ENCODE measurements at regions not wholly inside any gene's neighbourhood (a gene's known extent, or its start where the extent isn't known, plus 50 kb on each side); places are given as distances from the start of the nearest gene placed in this dataset.

- Histone ChIP-seq H3K9me3 (ENCODE audit: insufficient read depth, low read depth, low read length) (peaks cover 16% of the 10 kb centered on the region), H3K9ac (ENCODE audit: low read length) (no peak overlapping the region), H3K4me1 (ENCODE audit: control insufficient read depth in 1 of 2, insufficient read depth in 2 of 2, low read length in 2 of 2) (no peaks in the 10 kb centered on the region), H3K27ac (ENCODE audit: low read depth, low read length) (no peak overlapping the region), H3K4me2 (ENCODE audit: low read length) (no peak overlapping the region), H4K8ac (ENCODE audit: low read depth, low read length) (no peak overlapping the region), H2BK120ac (ENCODE audit: insufficient read depth, low read length, poor library complexity) (no peak overlapping the region), H3K14ac (ENCODE audit: low read length) (no peak overlapping the region), H2AK5ac (ENCODE audit: low read length) (no peak overlapping the region), H3K36me3 (ENCODE audit: control insufficient read depth in 1 of 2, insufficient read depth in 2 of 2, low read length in 2 of 2) (no peaks in the 10 kb centered on the region), H2BK12ac (ENCODE audit: low read length) (no peak overlapping the region), H3K23ac (ENCODE audit: low read length) (no peak overlapping the region), H2AFZ (ENCODE audit: insufficient read depth, low read length, poor library complexity) (no peak overlapping the region), H3K79me2 (ENCODE audit: control insufficient read depth, insufficient read depth, low read length, poor library complexity) (no peaks in the 10 kb centered on the region), H3K4ac (ENCODE audit: low read depth, low read length) (no peak overlapping the region), H4K12ac (ENCODE audit: low read depth, low read length) (no peak overlapping the region), H4K91ac (ENCODE audit: low read depth, low read length) (no peak overlapping the region), H3K4me3 (ENCODE audit: low read depth, low read length) (no peak overlapping the region), H2BK5ac (ENCODE audit: low read depth, low read length, poor library complexity) (no peak overlapping the region), H3K79me1 (ENCODE audit: low read length) (no peaks in the 10 kb centered on the region), H3K27me3 (ENCODE audit: insufficient read depth, low read length) (no peaks in the 10 kb centered on the region), H3K18ac (ENCODE audit: low read length) (no peak overlapping the region)
- WGBS (ENCODE audit: extremely low coverage, insufficient coverage, insufficient read length): no CpG with 5 or more reads among the region's 4 CpGs
- no peak for DNase-seq
Measured at GRCh38 chrX:57848857-57849256, 61.4 kb downstream of the ZXDA start.

GRCh38 chrX:57822818-57823217, 87.4 kb downstream of the ZXDA start:
- H4K12ac ChIP-seq (ENCODE audit: low read depth, low read length): no peak overlapping the region
- no peak overlapping the region for H3K4ac ChIP-seq (ENCODE audit: low read depth, low read length)
- no peaks in the 10 kb centered on the region for H3K36me3 ChIP-seq (ENCODE audit: control insufficient read depth in 1 of 2, insufficient read depth in 2 of 2, low read length in 2 of 2)
- no peak overlapping the region for H3K9ac ChIP-seq (ENCODE audit: low read length)
- H3K4me3 ChIP-seq (ENCODE audit: low read depth, low read length): no peak overlapping the region
- no peaks in the 10 kb centered on the region for H3K79me1 ChIP-seq (ENCODE audit: low read length)
- no peaks in the 10 kb centered on the region for H3K79me2 ChIP-seq (ENCODE audit: control insufficient read depth, insufficient read depth, low read length, poor library complexity)
- H2BK12ac ChIP-seq (ENCODE audit: low read length): no peak overlapping the region
- no peak overlapping the region for H2AFZ ChIP-seq (ENCODE audit: insufficient read depth, low read length, poor library complexity)
- no peak for DNase-seq
- H3K27me3 ChIP-seq (ENCODE audit: insufficient read depth, low read length): no peaks in the 10 kb centered on the region
- H2AK5ac ChIP-seq (ENCODE audit: low read length): no peak overlapping the region
- H3K23ac ChIP-seq (ENCODE audit: low read length): no peak overlapping the region
- no peak overlapping the region for H4K91ac ChIP-seq (ENCODE audit: low read depth, low read length)
- H3K4me1 ChIP-seq (ENCODE audit: control insufficient read depth in 1 of 2, insufficient read depth in 2 of 2, low read length in 2 of 2): no peaks in the 10 kb centered on the region
- H3K9me3 ChIP-seq (ENCODE audit: insufficient read depth, low read depth, low read length): no peaks in the 10 kb centered on the region
- no peak overlapping the region for H3K18ac ChIP-seq (ENCODE audit: low read length)
- whole genome bisulfite sequencing (ENCODE audit: extremely low coverage, insufficient coverage, insufficient read length): no CpG with 5 or more reads among the region's 4 CpGs
- H3K14ac ChIP-seq (ENCODE audit: low read length): no peak overlapping the region
- H2BK120ac ChIP-seq (ENCODE audit: insufficient read depth, low read length, poor library complexity): no peak overlapping the region
- H3K27ac ChIP-seq (ENCODE audit: low read depth, low read length): no peak overlapping the region
- no peak overlapping the region for H2BK5ac ChIP-seq (ENCODE audit: low read depth, low read length, poor library complexity)
- H4K8ac ChIP-seq (ENCODE audit: low read depth, low read length): no peak overlapping the region
- no peak overlapping the region for H3K4me2 ChIP-seq (ENCODE audit: low read length)

- no peak overlapping the region for H3K4me2 ChIP-seq (ENCODE audit: low read length)
- H3K4me1 ChIP-seq (ENCODE audit: control insufficient read depth in 1 of 2, insufficient read depth in 2 of 2, low read length in 2 of 2): no peaks in the 10 kb centered on the region
- H2BK12ac ChIP-seq (ENCODE audit: low read length): no peak overlapping the region
- no peak overlapping the region for H2AK5ac ChIP-seq (ENCODE audit: low read length)
- no peak overlapping the region for H3K14ac ChIP-seq (ENCODE audit: low read length)
- H3K79me2 ChIP-seq (ENCODE audit: control insufficient read depth, insufficient read depth, low read length, poor library complexity): no peaks in the 10 kb centered on the region
- no peak overlapping the region for H2BK5ac ChIP-seq (ENCODE audit: low read depth, low read length, poor library complexity)
- no peaks in the 10 kb centered on the region for H3K27me3 ChIP-seq (ENCODE audit: insufficient read depth, low read length)
- H3K4ac ChIP-seq (ENCODE audit: low read depth, low read length): no peak overlapping the region
- no peak overlapping the region for H4K91ac ChIP-seq (ENCODE audit: low read depth, low read length)
- no CpG with 5 or more reads among the region's 8 CpGs for WGBS (ENCODE audit: extremely low coverage, insufficient coverage, insufficient read length)
- no peak overlapping the region for H2AFZ ChIP-seq (ENCODE audit: insufficient read depth, low read length, poor library complexity)
- no peak overlapping the region for H2BK120ac ChIP-seq (ENCODE audit: insufficient read depth, low read length, poor library complexity)
- H3K79me1 ChIP-seq (ENCODE audit: low read length): no peaks in the 10 kb centered on the region
- no peak overlapping the region for H4K12ac ChIP-seq (ENCODE audit: low read depth, low read length)
- H3K4me3 ChIP-seq (ENCODE audit: low read depth, low read length): no peak overlapping the region
- no peak overlapping the region for H3K23ac ChIP-seq (ENCODE audit: low read length)
- H3K9me3 ChIP-seq (ENCODE audit: insufficient read depth, low read depth, low read length): no peaks in the 10 kb centered on the region
- H4K8ac ChIP-seq (ENCODE audit: low read depth, low read length): no peak overlapping the region
- H3K36me3 ChIP-seq (ENCODE audit: control insufficient read depth in 1 of 2, insufficient read depth in 2 of 2, low read length in 2 of 2): no peaks in the 10 kb centered on the region
- no peak overlapping the region for H3K9ac ChIP-seq (ENCODE audit: low read length)
- no peak for DNase-seq
- no peak overlapping the region for H3K18ac ChIP-seq (ENCODE audit: low read length)
- H3K27ac ChIP-seq (ENCODE audit: low read depth, low read length): no peak overlapping the region
Measured at GRCh38 chrX:57822398-57822797, 87.9 kb downstream of the ZXDA start.

- Histone ChIP-seq H2BK5ac (ENCODE audit: low read depth, low read length, poor library complexity) (no peak overlapping the region), H4K8ac (ENCODE audit: low read depth, low read length) (no peak overlapping the region), H3K4ac (ENCODE audit: low read depth, low read length) (no peak overlapping the region), H3K27me3 (ENCODE audit: insufficient read depth, low read length) (no peaks in the 10 kb centered on the region), H4K12ac (ENCODE audit: low read depth, low read length) (no peak overlapping the region), H2BK12ac (ENCODE audit: low read length) (no peak overlapping the region), H3K18ac (ENCODE audit: low read length) (no peak overlapping the region), H3K36me3 (ENCODE audit: control insufficient read depth in 1 of 2, insufficient read depth in 2 of 2, low read length in 2 of 2) (no peaks in the 10 kb centered on the region), H3K23ac (ENCODE audit: low read length) (no peak overlapping the region), H3K9ac (ENCODE audit: low read length) (no peak overlapping the region), H3K79me2 (ENCODE audit: control insufficient read depth, insufficient read depth, low read length, poor library complexity) (no peaks in the 10 kb centered on the region), H2AFZ (ENCODE audit: insufficient read depth, low read length, poor library complexity) (no peak overlapping the region), H3K4me3 (ENCODE audit: low read depth, low read length) (no peak overlapping the region), H3K14ac (ENCODE audit: low read length) (no peak overlapping the region), H3K79me1 (ENCODE audit: low read length) (no peaks in the 10 kb centered on the region), H3K27ac (ENCODE audit: low read depth, low read length) (no peak overlapping the region), H2BK120ac (ENCODE audit: insufficient read depth, low read length, poor library complexity) (no peak overlapping the region), H4K91ac (ENCODE audit: low read depth, low read length) (no peak overlapping the region), H3K9me3 (ENCODE audit: insufficient read depth, low read depth, low read length) (no peaks in the 10 kb centered on the region), H3K4me2 (ENCODE audit: low read length) (no peak overlapping the region), H2AK5ac (ENCODE audit: low read length) (no peak overlapping the region), H3K4me1 (ENCODE audit: control insufficient read depth in 1 of 2, insufficient read depth in 2 of 2, low read length in 2 of 2) (no peaks in the 10 kb centered on the region)
- peak; percentile 3 to 59 for DNase-seq
- WGBS (ENCODE audit: extremely low coverage, insufficient coverage, insufficient read length): no CpG with 5 or more reads among the region's 8 CpGs
Measured at GRCh38 chrX:57821703-57822387, 88.4 kb downstream of the ZXDA start.
